SK-N-MC (cell line): ENCODE measurements at regions not wholly inside any gene's neighbourhood (a gene's known extent, or its start where the extent isn't known, plus 50 kb on each side); places are given as distances from the start of the nearest gene placed in this dataset.

Source experiments
- DNase-seq: peaks from one replicate; pipeline ENCODE4 v3.0.0-alpha.2; 2011; ENCODE audit warnings: low read depth, low spot score
- H3K27ac ChIP-seq: fragments of 200-600 bp; sonication (generic); 2 replicates; pipeline ENCODE4 v1.5.1; 2016; ENCODE audit warnings: mixed run types
- H3K36me3 ChIP-seq: fragments of 200-600 bp; sonication (generic); 2 replicates; pipeline ENCODE4 v1.6.1; 2017; ENCODE audit warnings: antibody characterized with exemption, low read length, mixed read lengths; ENCODE audit not compliant: insufficient read depth
- H3K4me3 ChIP-seq: fragments of 200-600 bp; sonication (generic); 2 replicates; pipeline ENCODE4 v1.5.1; 2016
- H3K9ac ChIP-seq: fragments of 200-600 bp; sonication (generic); 2 replicates; pipeline ENCODE4 v1.8.0; 2017; ENCODE audit warnings: mixed run types, mixed read lengths; ENCODE audit not compliant: insufficient read length
- H3K9me3 ChIP-seq: fragments of 200-600 bp; sonication (generic); 2 replicates; pipeline ENCODE4 v1.6.1; 2017; ENCODE audit warnings: low read depth, mild to moderate bottlenecking, antibody characterized with exemption, low read length, moderate library complexity, mixed read lengths
- EZH2 ChIP-seq: fragments of 200-600 bp; sonication (generic); IDR thresholded peaks from one replicate; pipeline ENCODE4 v1.6.1; 2017; ENCODE audit warnings: antibody characterized with exemption
- FOXP2 ChIP-seq: optimal IDR thresholded peaks from 2 replicates; pipeline ENCODE3; 2011; ENCODE audit warnings: mild to moderate bottlenecking, moderate library complexity; ENCODE audit not compliant: insufficient read depth; ENCODE audit errors: extremely low read length, control extremely low read depth
- POLR2AphosphoS5 ChIP-seq: IDR thresholded peaks from 2 replicates; pipeline ENCODE4 v1.6.1; 2012; ENCODE audit warnings: mild to moderate bottlenecking, low read depth, low read length, borderline replicate concordance

DNA sequence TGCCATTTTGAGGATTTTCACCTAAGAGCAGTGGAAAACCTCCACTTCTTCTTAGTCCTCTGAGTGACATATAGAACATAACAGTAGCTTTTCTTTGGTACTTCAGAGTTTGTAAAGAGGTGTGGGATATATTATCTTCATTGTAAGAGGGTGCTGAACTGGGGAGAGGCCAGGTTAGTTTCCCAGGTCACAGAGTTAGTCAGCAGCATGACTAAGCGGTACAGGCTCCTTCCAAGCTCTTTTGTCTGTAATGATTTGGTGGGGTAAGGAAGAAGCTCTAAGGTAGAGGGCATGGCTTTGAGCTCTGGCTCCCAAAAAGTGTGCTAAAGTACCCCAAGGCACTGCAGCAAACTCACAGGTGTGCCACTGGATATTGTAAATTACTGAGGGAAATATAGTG lies 325.0 kb upstream of the PLXNA2 start:
- H3K27ac ChIP-seq = no peak overlapping the region
- no peak overlapping the region for H3K4me3 ChIP-seq
- no peak overlapping the region for H3K9ac ChIP-seq
- no peak for DNase-seq
- H3K36me3 ChIP-seq = no peaks in the 10 kb centered on the region
- TF ChIP-seq POLR2AphosphoS5 (no peak), FOXP2 (no peak), EZH2 (no peak)
- H3K9me3 ChIP-seq = no peaks in the 10 kb centered on the region

DNA sequence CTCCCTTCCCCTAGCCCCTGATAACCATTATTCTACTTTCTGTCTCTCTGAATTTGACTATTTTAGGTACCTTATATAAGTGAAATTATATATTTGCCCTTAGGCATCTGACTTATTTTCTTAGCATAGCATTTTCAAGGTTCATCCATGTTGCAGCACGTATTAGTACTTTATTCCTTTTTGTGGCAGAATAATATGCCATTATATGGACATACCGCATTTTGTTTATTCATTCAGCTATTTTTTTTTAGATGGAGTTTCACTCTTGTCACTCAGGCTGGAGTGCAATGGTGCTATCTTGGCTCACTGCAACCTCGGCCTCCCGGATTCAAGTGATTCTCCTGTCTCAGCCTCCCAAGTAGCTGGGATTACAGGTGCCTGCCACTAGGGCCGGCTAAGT lies 326.2 kb upstream of the PLXNA2 start:
- no peak overlapping the region for H3K4me3 ChIP-seq
- TF ChIP-seq POLR2AphosphoS5 (no peak), FOXP2 (no peak), EZH2 (no peak)
- no peak overlapping the region for H3K27ac ChIP-seq
- H3K9ac ChIP-seq = no peak overlapping the region
- no peaks in the 10 kb centered on the region for H3K36me3 ChIP-seq
- no peaks in the 10 kb centered on the region for H3K9me3 ChIP-seq
- DNase-seq = no peak

DNA sequence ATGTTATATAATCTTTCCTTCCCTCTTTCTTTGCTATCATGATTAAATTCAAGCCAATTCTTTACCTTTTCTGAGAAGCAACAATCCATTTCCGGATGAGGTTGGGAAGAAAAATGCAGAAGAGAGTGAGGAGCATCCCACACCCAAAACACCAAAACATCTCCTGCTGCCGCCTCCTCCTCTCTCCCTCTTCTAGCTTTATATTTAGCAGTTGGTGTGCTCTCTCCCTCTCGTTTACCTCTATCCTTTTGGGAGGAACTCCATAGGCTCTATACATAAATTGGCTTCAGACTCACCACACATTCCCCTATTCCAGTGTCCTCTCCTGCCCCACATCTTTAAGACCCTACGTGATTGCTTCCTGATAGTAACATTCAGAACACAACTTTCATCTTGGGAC lies 332.2 kb upstream of the PLXNA2 start:
- H3K9me3 ChIP-seq = no peaks in the 10 kb centered on the region
- no peak overlapping the region for H3K27ac ChIP-seq
- TF ChIP-seq EZH2 = no peak
- TF ChIP-seq POLR2AphosphoS5 = no peak
- TF ChIP-seq FOXP2 = no peak
- H3K4me3 ChIP-seq = no peak overlapping the region
- no peaks in the 10 kb centered on the region for H3K36me3 ChIP-seq
- no peak overlapping the region for H3K9ac ChIP-seq
- DNase-seq = no peak

DNA sequence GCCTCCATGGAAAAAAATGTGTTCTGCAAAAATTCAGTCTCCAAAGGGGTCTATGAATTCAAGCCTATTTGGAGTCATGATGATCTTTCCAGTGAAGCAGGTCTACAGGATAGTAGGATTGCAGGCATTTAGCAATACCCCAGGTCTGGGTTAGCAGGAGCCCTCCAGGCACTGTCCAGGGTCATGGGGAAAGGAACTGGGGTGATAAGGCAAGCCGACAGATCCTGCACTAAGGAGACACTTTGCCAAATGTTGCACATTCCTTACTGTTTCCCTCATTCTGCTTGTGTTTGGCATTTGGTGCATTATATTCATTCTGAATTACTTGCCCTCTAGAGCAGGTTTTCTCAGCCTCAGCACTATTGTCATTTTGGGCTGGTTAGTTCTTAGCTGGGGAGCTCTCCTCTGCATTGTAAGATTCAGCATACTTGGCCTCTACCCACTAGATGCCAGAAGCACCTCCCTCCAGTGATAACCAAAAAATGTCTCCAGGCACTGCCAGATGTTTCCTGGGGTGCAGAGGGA lies 333.3 kb upstream of the PLXNA2 start:
- Histone ChIP-seq H3K9me3 (no peaks in the 10 kb centered on the region), H3K4me3 (no peak overlapping the region), H3K36me3 (no peaks in the 10 kb centered on the region), H3K27ac (no peak overlapping the region), H3K9ac (no peak overlapping the region)
- TF ChIP-seq POLR2AphosphoS5 (no peak), EZH2 (no peak)
- DNase-seq = no peak

- no peak overlapping the region for H3K4me3 ChIP-seq
- H3K27ac ChIP-seq = no peak overlapping the region
- H3K36me3 ChIP-seq = no peaks in the 10 kb centered on the region
- no peaks in the 10 kb centered on the region for H3K9me3 ChIP-seq
- TF ChIP-seq EZH2 (no peak), FOXP2 (no peak), POLR2AphosphoS5 (no peak)
- no peak overlapping the region for H3K9ac ChIP-seq
- no peak for DNase-seq
Observed at GRCh38 chr1:208581209-208581608, 337.0 kb upstream of the PLXNA2 start.

DNA sequence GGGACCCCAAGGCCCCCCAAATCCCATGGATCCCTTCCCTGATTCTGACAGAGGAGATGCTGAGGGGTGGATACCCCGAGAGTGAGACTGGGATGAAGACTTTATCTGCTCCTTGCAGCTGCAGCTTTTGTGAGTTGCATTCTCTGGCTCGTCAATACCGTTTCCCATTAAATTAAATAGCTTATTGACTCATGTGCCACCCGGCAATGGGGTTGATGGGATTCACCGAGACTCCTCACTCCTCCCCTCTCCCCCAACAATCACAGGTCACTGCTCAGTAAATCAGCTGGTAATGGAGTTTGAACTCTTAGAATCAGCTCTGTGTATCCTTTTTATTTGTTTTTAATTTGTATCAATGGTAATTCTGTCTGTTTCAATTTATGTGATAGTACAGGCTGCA lies 337.5 kb upstream of the PLXNA2 start:
- no peak for DNase-seq
- no peaks in the 10 kb centered on the region for H3K9me3 ChIP-seq
- H3K27ac ChIP-seq = no peak overlapping the region
- H3K9ac ChIP-seq = no peak overlapping the region
- TF ChIP-seq EZH2 (no peak), POLR2AphosphoS5 (no peak), FOXP2 (no peak)
- no peaks in the 10 kb centered on the region for H3K36me3 ChIP-seq
- no peak overlapping the region for H3K4me3 ChIP-seq

- TF ChIP-seq POLR2AphosphoS5 = no peak
- Histone ChIP-seq H3K27ac (no peak overlapping the region), H3K4me3 (no peak overlapping the region), H3K9me3 (no peaks in the 10 kb centered on the region), H3K9ac (no peak overlapping the region), H3K36me3 (no peaks in the 10 kb centered on the region)
- DNase-seq = no peak
Observed at GRCh38 chr1:208584167-208584755, 340.1 kb upstream of the PLXNA2 start.

GRCh38 chr1:208587110-208587509 lies 342.9 kb upstream of the PLXNA2 start:
- H3K27ac ChIP-seq = no peak overlapping the region
- no peak overlapping the region for H3K9ac ChIP-seq
- TF ChIP-seq FOXP2 = no peak
- no peak for TF ChIP-seq EZH2
- TF ChIP-seq POLR2AphosphoS5 = no peak
- H3K4me3 ChIP-seq = no peak overlapping the region
- no peaks in the 10 kb centered on the region for H3K9me3 ChIP-seq
- DNase-seq = no peak
- no peaks in the 10 kb centered on the region for H3K36me3 ChIP-seq

DNA sequence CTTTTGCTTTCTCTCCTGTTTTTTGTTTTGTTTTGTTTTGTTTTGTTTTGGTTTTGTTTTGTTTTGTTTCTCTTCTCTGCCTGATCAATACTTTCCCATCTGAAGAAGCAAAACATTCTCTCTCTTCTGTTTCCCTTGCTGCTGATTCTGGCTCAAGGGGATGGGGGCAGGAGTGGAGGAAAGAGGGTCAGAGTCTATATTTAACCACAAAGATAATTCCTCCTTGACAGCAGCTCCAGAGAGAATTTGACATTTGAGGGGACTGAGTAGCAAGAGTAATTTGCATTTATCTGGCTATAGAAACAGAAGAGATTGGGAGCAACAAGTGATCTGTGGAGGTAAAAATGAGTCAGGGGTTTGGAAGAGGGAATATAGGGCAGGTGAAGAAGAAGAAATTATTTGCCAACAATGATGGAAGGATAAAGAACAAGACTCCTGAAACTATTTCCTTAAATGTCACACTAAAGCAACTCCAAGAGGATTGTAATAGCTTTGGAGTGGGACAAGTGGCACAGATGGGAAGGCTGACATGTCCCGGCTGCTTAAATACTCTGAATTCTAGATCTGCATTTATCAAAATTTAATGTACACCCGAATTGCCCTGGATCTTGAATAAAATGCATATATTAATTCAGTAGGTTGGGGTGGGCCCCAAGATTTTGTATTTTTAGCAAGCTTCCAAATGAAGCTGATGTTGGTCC lies 349.3 kb upstream of the PLXNA2 start:
- TF ChIP-seq EZH2 (no peak), FOXP2 (no peak), POLR2AphosphoS5 (no peak)
- no peak for DNase-seq
- Histone ChIP-seq H3K9ac (no peak overlapping the region), H3K36me3 (no peaks in the 10 kb centered on the region), H3K4me3 (no peak overlapping the region), H3K9me3 (no peaks in the 10 kb centered on the region), H3K27ac (no peak overlapping the region)
